ENCODE measurements at regions not wholly inside any gene's neighbourhood (a gene's known extent, or its start where the extent isn't known, plus 50 kb on each side); places are given as distances from the start of the nearest gene placed in this dataset.

- Histone ChIP-seq H3K36me3 (ENCODE audit: control insufficient read depth, insufficient read depth, low read length) (no peaks in the 10 kb centered on the region), H3K27me3 (replicated peaks; ENCODE audit: control insufficient read depth, insufficient read depth, low read length) (no peaks in the 10 kb centered on the region), H3K4me3 (replicated peaks; ENCODE audit: low read depth, low read length) (no peak overlapping the region)
- DNase-seq (ENCODE audit: extremely low read depth, insufficient read length), result no peak
- no peak for TF ChIP-seq CTCF (IDR thresholded peaks at IDR 0.05; ENCODE audit: insufficient read depth, low read length, poor library complexity, severe bottlenecking)
These were observed 521.8 kb downstream of the MIAT start for GRCh38 chr22:27179161-27179560.

GRCh38 chr22:27181537-27181936, 524.1 kb downstream of the MIAT start:
- H3K36me3 ChIP-seq (ENCODE audit: control insufficient read depth, insufficient read depth, low read length), result no peaks in the 10 kb centered on the region
- DNase-seq (ENCODE audit: extremely low read depth, insufficient read length), result no peak
- TF ChIP-seq CTCF (IDR thresholded peaks at IDR 0.05; ENCODE audit: insufficient read depth, low read length, poor library complexity, severe bottlenecking), result no peak
- no peaks in the 10 kb centered on the region for H3K27me3 ChIP-seq (replicated peaks; ENCODE audit: control insufficient read depth, insufficient read depth, low read length)
- H3K4me3 ChIP-seq (replicated peaks; ENCODE audit: low read depth, low read length), result no peak overlapping the region

GRCh38 chr22:27183474-27183873, 526.1 kb downstream of the MIAT start:
- no peak for TF ChIP-seq CTCF (IDR thresholded peaks at IDR 0.05; ENCODE audit: insufficient read depth, low read length, poor library complexity, severe bottlenecking)
- Histone ChIP-seq H3K27me3 (replicated peaks; ENCODE audit: control insufficient read depth, insufficient read depth, low read length) (no peaks in the 10 kb centered on the region), H3K36me3 (ENCODE audit: control insufficient read depth, insufficient read depth, low read length) (no peaks in the 10 kb centered on the region), H3K4me3 (replicated peaks; ENCODE audit: low read depth, low read length) (no peak overlapping the region)
- DNase-seq (ENCODE audit: extremely low read depth, insufficient read length), result no peak

GRCh38 chr22:27185099-27185709, 527.8 kb downstream of the MIAT start:
- Histone ChIP-seq H3K36me3 (ENCODE audit: control insufficient read depth, insufficient read depth, low read length) (no peaks in the 10 kb centered on the region), H3K27me3 (replicated peaks; ENCODE audit: control insufficient read depth, insufficient read depth, low read length) (no peaks in the 10 kb centered on the region), H3K4me3 (replicated peaks; ENCODE audit: low read depth, low read length) (no peak overlapping the region)
- no peak for DNase-seq (ENCODE audit: extremely low read depth, insufficient read length)
- no peak for TF ChIP-seq CTCF (IDR thresholded peaks at IDR 0.05; ENCODE audit: insufficient read depth, low read length, poor library complexity, severe bottlenecking)

- Histone ChIP-seq H3K27me3 (replicated peaks; ENCODE audit: control insufficient read depth, insufficient read depth, low read length) (no peaks in the 10 kb centered on the region), H3K36me3 (ENCODE audit: control insufficient read depth, insufficient read depth, low read length) (no peaks in the 10 kb centered on the region), H3K4me3 (replicated peaks; ENCODE audit: low read depth, low read length) (no peak overlapping the region)
- DNase-seq (ENCODE audit: extremely low read depth, insufficient read length), result no peak
- no peak for TF ChIP-seq CTCF (IDR thresholded peaks at IDR 0.05; ENCODE audit: insufficient read depth, low read length, poor library complexity, severe bottlenecking)
These were observed 528.4 kb downstream of the MIAT start for GRCh38 chr22:27185760-27186302.

- Histone ChIP-seq H3K27me3 (replicated peaks; ENCODE audit: control insufficient read depth, insufficient read depth, low read length) (no peaks in the 10 kb centered on the region), H3K4me3 (replicated peaks; ENCODE audit: low read depth, low read length) (no peak overlapping the region), H3K36me3 (ENCODE audit: control insufficient read depth, insufficient read depth, low read length) (no peaks in the 10 kb centered on the region)
- no peak for DNase-seq (ENCODE audit: extremely low read depth, insufficient read length)
- no peak for TF ChIP-seq CTCF (IDR thresholded peaks at IDR 0.05; ENCODE audit: insufficient read depth, low read length, poor library complexity, severe bottlenecking)
These were observed 529.3 kb downstream of the MIAT start for GRCh38 chr22:27186643-27187042.

Measured in GM06990 (cell line).